ENCODE measurements at regions not wholly inside any gene's neighbourhood (a gene's known extent, or its start where the extent isn't known, plus 50 kb on each side); places are given as distances from the start of the nearest gene placed in this dataset.

- no peak; the same call in 2 of the 3 replicates for TF ChIP-seq CTCF (conservative IDR thresholded peaks at IDR 0.05)
- Histone ChIP-seq H3K23me2 (ENCODE audit: insufficient read length, low read depth, low read length, poor library complexity, severe bottlenecking) (no peaks in the 10 kb centered on the region), H3K27ac (ENCODE audit: insufficient read length, low read depth, low read length) (no peak overlapping the region), H3K4me2 (ENCODE audit: insufficient read depth, insufficient read length, low read length) (no peak overlapping the region), H3T11ph (ENCODE audit: low read length) (no peak overlapping the region), H3K27me3 (ENCODE audit: insufficient read depth, low read length) (no peaks in the 10 kb centered on the region), H3K18ac (ENCODE audit: insufficient read length, low read depth, low read length) (no peak overlapping the region), H3K9ac (ENCODE audit: extremely low read depth, insufficient read length, low read length) (no peak overlapping the region), H3K9me3 (ENCODE audit: control insufficient read depth, low read depth, low read length) (no peaks in the 10 kb centered on the region), H3K23ac (ENCODE audit: insufficient read length, low read depth, low read length) (no peak overlapping the region), H2BK12ac (ENCODE audit: insufficient read length, low read depth, low read length) (no peak overlapping the region), H3K79me1 (ENCODE audit: insufficient read depth, low read depth, low read length, poor library complexity, severe bottlenecking) (no peaks in the 10 kb centered on the region), H3K4me1 (ENCODE audit: insufficient read depth, low read length) (no peaks in the 10 kb centered on the region), H3K79me2 (ENCODE audit: insufficient read depth, low read length) (no peaks in the 10 kb centered on the region), H2BK5ac (ENCODE audit: insufficient read length, low read length) (no peak overlapping the region), H2BK120ac (ENCODE audit: low read depth, low read length, poor library complexity, severe bottlenecking) (no peak overlapping the region), H2AFZ (ENCODE audit: low read length) (no peak overlapping the region), H2BK20ac (ENCODE audit: low read depth, low read length, poor library complexity, severe bottlenecking) (no peak overlapping the region), H4K5ac (ENCODE audit: insufficient read length, low read depth, low read length) (no peak overlapping the region), H3K4ac (ENCODE audit: low read depth, low read length) (no peak overlapping the region), H2AK5ac (ENCODE audit: insufficient read length, low read length) (no peak overlapping the region), H4K8ac (replicated peaks; ENCODE audit: insufficient read length, low read depth, low read length) (no peak overlapping the region), H4K20me1 (ENCODE audit: control insufficient read depth, insufficient read depth, insufficient read length) (peaks cover 2% of the 10 kb centered on the region), H4K91ac (ENCODE audit: insufficient read length, low read depth, low read length) (no peak overlapping the region), H3K14ac (ENCODE audit: insufficient read depth, low read length) (no peak overlapping the region), H3K56ac (ENCODE audit: insufficient read length, low read depth, low read length) (no peak overlapping the region), H2BK15ac (ENCODE audit: low read depth, low read length) (no peak overlapping the region; the same call in 1 of the 2 replicates)
- Mint-ChIP-seq H3K36me3 (ENCODE audit: insufficient read depth in 1 of 3, low read depth in 3 of 3) (no peaks in the 10 kb centered on the region), H3K27ac (no peak overlapping the region), H3K4me1 (peaks cover 5 to 6% of the 10 kb centered on the region in 2 experiments), H3K4me3 (no peak overlapping the region), H3K9me3 (peaks cover 7 to 20% of the 10 kb centered on the region in 2 experiments; a peak in 4 of 5 replicates), H3K27me3 (ENCODE audit: low read depth) (peaks cover 6% of the 10 kb centered on the region)
- WGBS (ENCODE audit: extremely low coverage, insufficient read length, low lambda C conversion rate) = no CpG with 5 or more reads among the region's 8 CpGs
- no peak for DNase-seq
Observed at GRCh38 chr17:21525464-21526130, 149.4 kb downstream of the KCNJ12 start.

All from H9 (cell line).